ENCODE measurements at regions not wholly inside any gene's neighbourhood (a gene's known extent, or its start where the extent isn't known, plus 50 kb on each side); places are given as distances from the start of the nearest gene placed in this dataset.

DNA sequence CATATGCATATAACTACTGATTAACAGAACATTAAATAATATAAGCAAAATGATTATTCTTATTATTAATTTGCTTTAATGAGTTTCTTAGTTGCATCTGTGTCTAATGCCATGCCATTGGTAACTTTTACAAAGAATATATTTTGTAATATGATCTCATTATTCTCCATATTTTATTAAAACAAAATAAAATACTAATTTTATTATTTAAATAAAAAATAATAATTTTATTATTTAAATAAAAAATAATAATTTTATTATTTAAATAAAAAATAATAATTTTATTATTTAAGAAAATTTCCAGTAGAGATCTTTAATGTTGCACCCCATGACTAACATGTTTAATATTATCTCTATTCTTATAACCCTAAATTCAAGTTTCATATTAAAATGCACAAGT is 771.1 kb downstream of the NR2F2 start:
- peaks cover 0 to 16% (median 0%) of the 10 kb centered on the region in 5 donors for H3K27me3 Mint-ChIP-seq
- Histone ChIP-seq H3K4me1 (ENCODE audit: control insufficient read depth in 2 of 2, insufficient read depth in 2 of 2, low read length in 2 of 2) (no peaks in the 10 kb centered on the region), H3K36me3 (ENCODE audit: control insufficient read depth in 2 of 3, insufficient read depth in 3 of 3, low read length in 3 of 3) (no peaks in the 10 kb centered on the region), H3K27me3 (ENCODE audit: control insufficient read depth in 2 of 2, insufficient read depth in 2 of 2, low read length in 2 of 2) (no peaks in the 10 kb centered on the region), H3K9me3 (ENCODE audit: control insufficient read depth in 2 of 3, low read length in 3 of 3) (no peaks in the 10 kb centered on the region), H3K4me3 (ENCODE audit: low read length) (no peak overlapping the region), H3K27ac (ENCODE audit: low read depth, low read length) (no peak overlapping the region)
- no peak overlapping the region for H3K4me3 Mint-ChIP-seq
- DNase-seq (no peak), ATAC-seq (no peak)
- intact Hi-C loops (cut with micrococcal nuclease) = no loop called here
- POLR2A ChIA-PET = no interaction called here
- no peaks in the 10 kb centered on the region for H3K36me3 Mint-ChIP-seq
- peaks cover 4 to 26% (median 13%) of the 10 kb centered on the region in 11 donors for H3K9me3 Mint-ChIP-seq
- CTCF ChIA-PET = no interaction called here
- H3K27ac Mint-ChIP-seq = no peak overlapping the region
- H3K4me1 Mint-ChIP-seq = no peaks in the 10 kb centered on the region

DNA sequence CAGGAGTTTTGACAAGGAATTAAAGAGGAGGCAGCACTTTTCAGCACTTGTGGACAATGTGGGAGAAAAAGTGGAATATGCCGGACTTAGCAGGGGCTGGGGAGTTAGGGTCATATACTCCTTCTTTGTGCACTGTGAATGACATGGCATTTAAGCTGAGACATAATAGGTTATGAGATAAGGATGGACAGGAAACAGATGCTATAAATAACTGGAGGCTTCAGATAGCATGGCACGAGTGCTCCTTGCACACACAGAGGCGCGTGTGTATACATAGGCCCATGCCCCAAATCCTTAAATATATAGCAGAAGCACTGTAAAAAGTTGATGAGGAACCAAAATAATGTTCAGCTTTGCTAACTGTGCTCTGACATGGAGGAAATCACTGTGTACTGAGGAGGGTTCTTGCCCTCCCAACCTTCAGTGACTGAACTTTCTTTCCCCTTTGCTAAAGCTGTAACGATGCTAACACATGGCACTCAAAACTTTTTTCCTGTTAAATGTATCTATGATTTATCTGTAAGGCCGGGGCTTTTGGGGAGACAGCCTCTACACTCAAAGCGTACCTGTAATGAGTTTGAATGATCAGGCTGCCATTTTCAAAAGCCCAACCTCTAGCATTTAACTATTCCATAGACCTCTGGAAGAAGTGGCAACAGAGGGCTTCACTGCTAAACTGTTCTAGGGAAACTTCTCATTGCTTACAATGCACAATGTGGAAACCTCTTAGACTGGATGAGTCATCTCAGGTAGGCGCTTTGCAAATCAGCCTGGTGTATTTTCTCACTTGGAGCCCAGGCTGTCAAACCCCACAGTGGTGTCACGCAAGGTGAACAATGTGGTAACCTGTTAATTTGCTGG is 784.6 kb downstream of the NR2F2 start:
- Mint-ChIP-seq H3K4me1 (no peaks in the 10 kb centered on the region), H3K9me3 (peaks cover 0 to 11% (median 8%) of the 10 kb centered on the region in 11 donors), H3K27ac (no peak overlapping the region), H3K36me3 (no peaks in the 10 kb centered on the region), H3K4me3 (no peak overlapping the region), H3K27me3 (peaks cover 0 to 5% (median 0%) of the 10 kb centered on the region in 5 donors)
- DNase-seq (no peak), ATAC-seq (no peak)
- Histone ChIP-seq H3K27me3 (ENCODE audit: control insufficient read depth in 2 of 2, insufficient read depth in 2 of 2, low read length in 2 of 2) (no peaks in the 10 kb centered on the region), H3K9me3 (ENCODE audit: control insufficient read depth in 2 of 3, low read length in 3 of 3) (no peaks in the 10 kb centered on the region), H3K36me3 (ENCODE audit: control insufficient read depth in 2 of 3, insufficient read depth in 3 of 3, low read length in 3 of 3) (no peaks in the 10 kb centered on the region), H3K27ac (ENCODE audit: low read depth, low read length) (no peak overlapping the region), H3K4me1 (ENCODE audit: control insufficient read depth in 2 of 2, insufficient read depth in 2 of 2, low read length in 2 of 2) (no peaks in the 10 kb centered on the region), H3K4me3 (ENCODE audit: low read length) (no peak overlapping the region)
- CTCF ChIA-PET = no interaction called here
- intact Hi-C loops (cut with micrococcal nuclease) = no loop called here
- POLR2A ChIA-PET = no interaction called here

DNA sequence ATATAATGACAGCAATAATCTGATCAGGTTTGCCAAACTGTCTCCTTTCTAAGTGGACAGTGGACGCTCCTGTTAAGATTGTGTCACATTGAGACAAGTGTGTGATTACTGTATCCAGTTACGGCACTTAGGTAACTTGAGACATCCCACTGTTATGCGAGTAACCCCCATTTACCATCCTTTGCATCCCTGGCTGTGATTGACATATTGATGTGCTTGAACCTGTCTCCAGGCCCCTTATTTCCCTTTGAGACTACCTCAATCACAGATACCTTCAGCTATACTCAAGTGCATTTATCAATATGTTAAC is 785.2 kb downstream of the NR2F2 start:
- Mint-ChIP-seq H3K27ac (no peak overlapping the region), H3K36me3 (no peaks in the 10 kb centered on the region), H3K4me1 (no peaks in the 10 kb centered on the region), H3K27me3 (peaks cover 0 to 5% (median 0%) of the 10 kb centered on the region in 5 donors), H3K9me3 (peaks cover 0 to 17% (median 6%) of the 10 kb centered on the region in 11 donors), H3K4me3 (no peak overlapping the region)
- no peaks in the 10 kb centered on the region for H3K27me3 ChIP-seq (ENCODE audit: control insufficient read depth in 2 of 2, insufficient read depth in 2 of 2, low read length in 2 of 2)
- intact Hi-C loops (cut with micrococcal nuclease) = no loop called here
- ChIA-PET POLR2A (no interaction called here), CTCF (no interaction called here)
- DNase-seq (no peak), ATAC-seq (no peak)
- H3K36me3 ChIP-seq (ENCODE audit: control insufficient read depth in 2 of 3, insufficient read depth in 3 of 3, low read length in 3 of 3) = no peaks in the 10 kb centered on the region
- H3K9me3 ChIP-seq (ENCODE audit: control insufficient read depth in 2 of 3, low read length in 3 of 3) = no peaks in the 10 kb centered on the region
- no peaks in the 10 kb centered on the region for H3K4me1 ChIP-seq (ENCODE audit: control insufficient read depth in 2 of 2, insufficient read depth in 2 of 2, low read length in 2 of 2)
- H3K4me3 ChIP-seq (ENCODE audit: low read length) = no peak overlapping the region
- no peak overlapping the region for H3K27ac ChIP-seq (ENCODE audit: low read depth, low read length)

DNA sequence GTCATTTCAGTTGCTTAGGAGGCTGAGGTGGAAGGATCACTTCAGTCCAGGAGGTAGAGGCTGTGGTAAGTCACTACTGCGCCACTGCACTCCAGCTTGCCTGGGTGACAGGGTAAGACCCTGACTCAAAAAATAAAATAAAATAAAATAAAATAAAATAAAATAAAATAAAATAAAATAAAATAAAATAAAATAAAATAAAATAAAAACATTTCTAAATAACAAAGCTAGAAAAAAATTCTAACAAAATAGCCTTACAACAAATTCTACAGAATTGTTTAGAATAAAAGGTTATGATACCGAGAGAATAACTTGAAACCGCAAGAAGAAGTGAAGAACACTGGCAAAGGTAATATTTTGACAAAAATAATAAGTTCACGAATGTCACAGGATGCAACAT is 794.3 kb downstream of the NR2F2 start:
- H3K27ac Mint-ChIP-seq = no peak overlapping the region
- no peaks in the 10 kb centered on the region for H3K36me3 Mint-ChIP-seq
- H3K4me1 ChIP-seq (ENCODE audit: control insufficient read depth in 2 of 2, insufficient read depth in 2 of 2, low read length in 2 of 2) = no peaks in the 10 kb centered on the region

DNA sequence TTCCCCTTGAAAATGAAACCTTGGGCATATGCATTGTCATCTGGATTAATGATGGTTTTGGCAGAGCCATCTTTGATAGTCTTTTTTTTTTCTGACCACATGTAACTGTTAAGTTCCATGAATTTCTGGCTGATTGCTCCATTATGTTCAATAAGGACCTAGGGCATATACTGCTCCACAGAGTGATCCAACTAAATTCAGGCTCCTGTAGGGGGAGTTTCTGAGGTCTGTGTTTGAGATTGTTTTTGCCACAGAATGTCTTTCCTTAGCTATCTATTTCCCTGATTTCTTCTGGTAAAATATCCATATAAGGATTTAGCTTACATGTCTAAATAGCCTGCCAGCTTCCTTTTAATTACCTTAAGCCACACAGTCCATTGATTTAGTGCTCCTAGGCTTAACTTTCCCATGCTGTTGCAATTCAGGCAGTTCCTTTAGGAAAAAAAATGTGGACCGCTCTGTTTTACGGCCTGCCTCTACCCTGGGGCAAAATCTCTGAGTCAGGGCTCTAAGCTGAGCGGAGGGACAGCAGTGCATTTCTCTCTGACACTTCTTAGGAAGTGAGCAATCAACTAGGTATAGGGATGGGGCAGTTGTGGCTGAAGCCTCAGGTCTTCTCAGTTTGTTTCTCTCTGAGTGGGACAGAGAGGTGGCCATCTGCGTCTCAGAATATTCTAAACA is 796.2 kb downstream of the NR2F2 start:
- H3K4me1 Mint-ChIP-seq = no peaks in the 10 kb centered on the region
- CTCF ChIA-PET = no interaction called here
- Histone ChIP-seq H3K4me1 (ENCODE audit: control insufficient read depth in 2 of 2, insufficient read depth in 2 of 2, low read length in 2 of 2) (no peaks in the 10 kb centered on the region), H3K9me3 (ENCODE audit: control insufficient read depth in 2 of 3, low read length in 3 of 3) (no peaks in the 10 kb centered on the region), H3K36me3 (ENCODE audit: control insufficient read depth in 2 of 3, insufficient read depth in 3 of 3, low read length in 3 of 3) (no peaks in the 10 kb centered on the region), H3K27me3 (ENCODE audit: control insufficient read depth in 2 of 2, insufficient read depth in 2 of 2, low read length in 2 of 2) (no peaks in the 10 kb centered on the region), H3K27ac (ENCODE audit: low read depth, low read length) (no peak overlapping the region), H3K4me3 (ENCODE audit: low read length) (no peak overlapping the region)
- H3K27ac Mint-ChIP-seq = no peak overlapping the region
- no peak for ATAC-seq
- POLR2A ChIA-PET = no interaction called here
- H3K9me3 Mint-ChIP-seq = peaks cover 0 to 28% (median 3%) of the 10 kb centered on the region in 11 donors
- DNase-seq = no peak
- intact Hi-C loops (cut with micrococcal nuclease) = no loop called here
- no peaks in the 10 kb centered on the region for H3K36me3 Mint-ChIP-seq
- H3K27me3 Mint-ChIP-seq = no peaks in the 10 kb centered on the region
- H3K4me3 Mint-ChIP-seq = no peak overlapping the region

More for the DNA sequence above, 794.3 kb downstream of the NR2F2 start:
- H3K27me3 Mint-ChIP-seq = no peaks in the 10 kb centered on the region
- intact Hi-C loops (cut with micrococcal nuclease) = no loop called here
- no peaks in the 10 kb centered on the region for H3K27me3 ChIP-seq (ENCODE audit: control insufficient read depth in 2 of 2, insufficient read depth in 2 of 2, low read length in 2 of 2)
- no peaks in the 10 kb centered on the region for H3K9me3 ChIP-seq (ENCODE audit: control insufficient read depth in 2 of 3, low read length in 3 of 3)
- no peak overlapping the region for H3K4me3 Mint-ChIP-seq
- no peaks in the 10 kb centered on the region for H3K4me1 Mint-ChIP-seq
- no peak for ATAC-seq
- ChIA-PET CTCF (no interaction called here), POLR2A (no interaction called here)
- H3K4me3 ChIP-seq (ENCODE audit: low read length) = no peak overlapping the region
- H3K27ac ChIP-seq (ENCODE audit: low read depth, low read length) = no peak overlapping the region
- peaks cover 0 to 19% (median 4%) of the 10 kb centered on the region in 11 donors for H3K9me3 Mint-ChIP-seq
- DNase-seq = no peak
- no peaks in the 10 kb centered on the region for H3K36me3 ChIP-seq (ENCODE audit: control insufficient read depth in 2 of 3, insufficient read depth in 3 of 3, low read length in 3 of 3)

DNA sequence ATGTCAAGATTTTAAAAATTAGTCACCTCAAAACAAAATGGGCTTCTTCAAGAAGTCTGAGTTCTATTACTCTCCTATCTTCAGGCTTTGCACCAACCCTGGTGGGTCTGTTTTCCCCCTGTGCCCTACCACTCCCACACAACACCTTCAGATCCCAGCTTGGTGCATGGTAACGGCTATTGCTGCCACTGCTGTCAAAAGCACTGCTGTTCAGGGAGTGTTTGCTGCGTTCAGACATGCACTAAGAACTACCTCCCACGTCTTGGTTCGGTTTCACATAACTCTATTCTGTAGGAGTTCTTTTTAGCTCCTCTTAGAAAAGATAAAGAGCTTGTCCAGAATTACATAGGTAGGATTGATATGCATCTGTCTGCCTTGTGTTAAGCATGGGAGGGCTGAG is 799.2 kb downstream of the NR2F2 start:
- H3K4me3 Mint-ChIP-seq = no peak overlapping the region
- Histone ChIP-seq H3K27ac (ENCODE audit: low read depth, low read length) (no peak overlapping the region), H3K9me3 (ENCODE audit: control insufficient read depth in 2 of 3, low read length in 3 of 3) (no peaks in the 10 kb centered on the region), H3K27me3 (ENCODE audit: control insufficient read depth in 2 of 2, insufficient read depth in 2 of 2, low read length in 2 of 2) (no peaks in the 10 kb centered on the region), H3K36me3 (ENCODE audit: control insufficient read depth in 2 of 3, insufficient read depth in 3 of 3, low read length in 3 of 3) (no peaks in the 10 kb centered on the region), H3K4me3 (ENCODE audit: low read length) (no peak overlapping the region), H3K4me1 (ENCODE audit: control insufficient read depth in 2 of 2, insufficient read depth in 2 of 2, low read length in 2 of 2) (no peaks in the 10 kb centered on the region)
- H3K27ac Mint-ChIP-seq = no peak overlapping the region
- ATAC-seq (no peak), DNase-seq (no peak)
- peaks cover 0 to 9% (median 4%) of the 10 kb centered on the region in 5 donors for H3K27me3 Mint-ChIP-seq
- no peaks in the 10 kb centered on the region for H3K36me3 Mint-ChIP-seq
- ChIA-PET CTCF (no interaction called here), POLR2A (no interaction called here)
- no peaks in the 10 kb centered on the region for H3K4me1 Mint-ChIP-seq
- H3K9me3 Mint-ChIP-seq = peaks cover 2 to 46% (median 10%) of the 10 kb centered on the region in 11 donors
- intact Hi-C loops (cut with micrococcal nuclease) = no loop called here

DNA sequence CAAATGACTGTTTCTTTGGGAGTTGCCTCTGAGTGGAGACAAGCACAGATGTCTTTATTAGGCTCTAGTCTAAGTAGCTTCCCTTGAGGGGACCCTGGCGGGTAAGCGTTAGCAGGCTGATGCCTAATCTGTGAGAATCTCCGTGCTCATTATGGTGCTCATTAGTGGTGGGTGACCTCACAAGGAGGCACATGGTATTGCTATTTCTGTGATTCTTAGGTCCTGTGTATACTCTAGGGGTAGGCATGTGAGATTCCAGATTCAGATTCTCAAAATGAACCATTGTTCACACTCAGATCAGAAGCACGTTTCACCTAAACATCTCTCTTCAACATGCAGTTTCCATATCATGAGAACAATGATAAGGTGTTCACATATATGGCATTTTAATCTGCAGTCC is 809.7 kb downstream of the NR2F2 start:
- no peak for ATAC-seq
- Mint-ChIP-seq H3K27me3 (no peaks in the 10 kb centered on the region), H3K4me3 (no peak overlapping the region), H3K27ac (no peak overlapping the region), H3K36me3 (no peaks in the 10 kb centered on the region), H3K9me3 (peaks cover 0 to 13% (median 4%) of the 10 kb centered on the region in 11 donors), H3K4me1 (no peaks in the 10 kb centered on the region)
- POLR2A ChIA-PET = no interaction called here
- intact Hi-C loops (cut with micrococcal nuclease) = no loop called here
- H3K27me3 ChIP-seq (ENCODE audit: control insufficient read depth in 2 of 2, insufficient read depth in 2 of 2, low read length in 2 of 2) = no peaks in the 10 kb centered on the region
- H3K27ac ChIP-seq (ENCODE audit: low read depth, low read length) = no peak overlapping the region
- H3K36me3 ChIP-seq (ENCODE audit: control insufficient read depth in 2 of 3, insufficient read depth in 3 of 3, low read length in 3 of 3) = no peaks in the 10 kb centered on the region
- no peaks in the 10 kb centered on the region for H3K9me3 ChIP-seq (ENCODE audit: control insufficient read depth in 2 of 3, low read length in 3 of 3)
- CTCF ChIA-PET = no interaction called here
- H3K4me1 ChIP-seq (ENCODE audit: control insufficient read depth in 2 of 2, insufficient read depth in 2 of 2, low read length in 2 of 2) = no peaks in the 10 kb centered on the region
- no peak for DNase-seq
- H3K4me3 ChIP-seq (ENCODE audit: low read length) = no peak overlapping the region
